ENCODE measurements at regions not wholly inside any gene's neighbourhood (a gene's known extent, or its start where the extent isn't known, plus 50 kb on each side); places are given as distances from the start of the nearest gene placed in this dataset.

GRCh38 chr2:3101016-3101942, 276.3 kb downstream of the EIPR1 start (continued):
- TF ChIP-seq MAFK (IDR thresholded peaks at IDR 0.05; ENCODE audit: low read depth, low read length) = no peak

GRCh38 chr2:3100386-3100785, 277.2 kb downstream of the EIPR1 start:
- 40% methylated on average over 1 of the region's 8 CpGs; no CpG with 5 or more reads in 1 of the 2 experiments for WGBS, 2 experiments (ENCODE audit: extremely low coverage in 2 of 2, insufficient read length in 1 of 2)
- H4K8ac ChIP-seq (ENCODE audit: low read depth in 2 of 2, low read length in 2 of 2) = no peak overlapping the region
- in situ Hi-C loops (cut with MboI; ENCODE audit: low sequenced_read_pairs) = no loop called here
- ChIA-PET CTCF (no interaction called here), POLR2A (ENCODE audit: unreplicated experiment) (no interaction called here)
- H2AK5ac ChIP-seq (ENCODE audit: low read depth, low read length) = no peak overlapping the region
- H3K9ac ChIP-seq (ENCODE audit: low read depth, low read length) = no peak overlapping the region
- intact Hi-C loops (cut with micrococcal nuclease) = no loop called here
- no peaks in the 10 kb centered on the region for H4K20me1 ChIP-seq (ENCODE audit: insufficient read depth, low read length)
- H3K4me2 ChIP-seq (ENCODE audit: low read depth, low read length) = no peak overlapping the region
- H3K36me3 ChIP-seq (ENCODE audit: control insufficient read depth, insufficient read depth, low read length) = no peaks in the 10 kb centered on the region
- no peak overlapping the region for H2BK15ac ChIP-seq (ENCODE audit: low read depth, low read length)
- no peak overlapping the region for H2BK5ac ChIP-seq (ENCODE audit: low read depth, low read length, poor library complexity, severe bottlenecking)
- dilution Hi-C loops (cut with HindIII; ENCODE audit: low sequenced_read_pairs, unreplicated experiment) = no loop called here
- H2BK120ac ChIP-seq (ENCODE audit: low read depth, low read length) = no peak overlapping the region
- H2AK9ac ChIP-seq (replicated peaks; ENCODE audit: low read depth, low read length, poor library complexity) = no peak overlapping the region
- no peak overlapping the region for H3K4ac ChIP-seq (ENCODE audit: low read depth, low read length)
- no peak overlapping the region for H4K91ac ChIP-seq (ENCODE audit: insufficient read depth, low read depth, low read length)
- DNase-seq (no peak), ATAC-seq (ENCODE audit: low read depth) (no peak)
- H3K4me1 ChIP-seq (ENCODE audit: control insufficient read depth, insufficient read depth, low read length) = no peaks in the 10 kb centered on the region
- H3K56ac ChIP-seq (ENCODE audit: extremely low read depth, insufficient read depth, low read length) = no peak overlapping the region
- no peaks in the 10 kb centered on the region for H3K9me1 ChIP-seq (ENCODE audit: insufficient read depth, low read length)
- no peaks in the 10 kb centered on the region for H3K27me3 ChIP-seq (ENCODE audit: control insufficient read depth, insufficient read depth, low read length)
- H3K18ac ChIP-seq (ENCODE audit: low read depth, low read length) = no peak overlapping the region
- no peak overlapping the region for H2BK20ac ChIP-seq (ENCODE audit: low read depth, low read length)
- no peak overlapping the region for H2AFZ ChIP-seq (replicated peaks; ENCODE audit: low read length, poor library complexity)
- TF ChIP-seq RCOR1 (IDR thresholded peaks at IDR 0.05; ENCODE audit: insufficient replicate concordance, low read length) (no peak), MAFK (IDR thresholded peaks at IDR 0.05; ENCODE audit: low read depth, low read length) (no peak), SMC3 (IDR thresholded peaks at IDR 0.05; ENCODE audit: low read depth, low read length) (no peak), RFX5 (IDR thresholded peaks at IDR 0.05; ENCODE audit: low read depth, low read length) (no peak), POLR2A (IDR thresholded peaks at IDR 0.05; ENCODE audit: low read depth, low read length) (no peak), NFE2L2 (IDR thresholded peaks at IDR 0.05; ENCODE audit: low read depth, low read length) (no peak), MAZ (IDR thresholded peaks at IDR 0.05; ENCODE audit: borderline replicate concordance, low read depth, low read length) (no peak), FOS (IDR thresholded peaks at IDR 0.05; ENCODE audit: low read depth, low read length) (no peak), USF2 (IDR thresholded peaks at IDR 0.05; ENCODE audit: low read depth, low read length) (no peak)
- TF ChIP-seq, protein P1, sequence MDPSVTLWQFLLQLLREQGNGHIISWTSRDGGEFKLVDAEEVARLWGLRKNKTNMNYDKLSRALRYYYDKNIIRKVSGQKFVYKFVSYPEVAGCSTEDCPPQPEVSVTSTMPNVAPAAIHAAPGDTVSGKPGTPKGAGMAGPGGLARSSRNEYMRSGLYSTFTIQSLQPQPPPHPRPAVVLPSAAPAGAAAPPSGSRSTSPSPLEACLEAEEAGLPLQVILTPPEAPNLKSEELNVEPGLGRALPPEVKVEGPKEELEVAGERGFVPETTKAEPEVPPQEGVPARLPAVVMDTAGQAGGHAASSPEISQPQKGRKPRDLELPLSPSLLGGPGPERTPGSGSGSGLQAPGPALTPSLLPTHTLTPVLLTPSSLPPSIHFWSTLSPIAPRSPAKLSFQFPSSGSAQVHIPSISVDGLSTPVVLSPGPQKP (IDR thresholded peaks at IDR 0.05; ENCODE audit: borderline replicate concordance, low read depth, low read length) = no peak
- H3K23ac ChIP-seq (ENCODE audit: low read depth, low read length) = no peak overlapping the region
- no peak overlapping the region for H3K14ac ChIP-seq (replicated peaks; ENCODE audit: low read depth, low read length)
- no peak overlapping the region for H4K5ac ChIP-seq (ENCODE audit: low read depth, low read length)
- H3K9me3 ChIP-seq (ENCODE audit: control insufficient read depth, insufficient read depth, low read length) = peaks cover 24% of the 10 kb centered on the region
- BruUV-seq (replicated peaks) = no TSS peak
- no peak overlapping the region for H3K4me3 ChIP-seq (ENCODE audit: insufficient read depth, low read depth, low read length)
- H3K27ac ChIP-seq (ENCODE audit: insufficient read depth, low read length) = no peak overlapping the region
- no peaks in the 10 kb centered on the region for H3K79me1 ChIP-seq (ENCODE audit: low read depth in 1 of 2, low read length in 2 of 2)
